ENCODE measurements at regions not wholly inside any gene's neighbourhood (a gene's known extent, or its start where the extent isn't known, plus 50 kb on each side); places are given as distances from the start of the nearest gene placed in this dataset.

DNA sequence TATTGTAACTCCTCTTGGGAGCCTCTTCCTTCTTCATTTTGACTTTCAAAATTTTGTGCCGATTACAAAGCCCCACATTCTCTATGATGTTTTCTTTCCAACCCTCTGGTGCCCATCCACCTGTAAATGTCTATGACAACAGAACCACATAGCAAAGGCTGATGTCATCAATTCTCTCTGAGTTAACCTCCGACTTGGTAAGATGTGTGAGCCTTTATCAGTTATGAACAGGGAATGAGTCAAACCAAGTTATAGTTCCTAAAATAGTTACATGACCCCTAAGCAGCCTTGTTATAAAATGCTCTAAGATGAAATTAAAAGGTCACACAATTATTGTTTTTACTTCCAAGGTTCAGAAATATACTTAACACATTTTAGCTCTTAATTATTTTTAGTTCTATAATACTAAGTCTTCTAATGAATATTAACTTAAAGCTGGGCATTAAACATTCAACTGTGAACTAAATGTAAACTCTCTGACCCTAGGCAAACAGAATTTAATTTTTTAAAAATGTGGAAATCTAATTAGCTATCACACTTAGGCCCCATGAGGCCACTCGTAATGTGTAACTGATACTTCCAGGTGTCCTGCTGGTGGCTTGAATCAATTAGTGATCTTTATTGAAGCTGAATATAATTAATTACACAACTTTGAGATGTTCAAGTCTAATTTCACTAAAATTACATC lies 102.3 kb upstream of the CYRIA start:
- no peak for TF ChIP-seq CTCF (IDR thresholded peaks at IDR 0.05 in 2 of 3, conservative IDR thresholded peaks at IDR 0.05 in 1 of 3; ENCODE audit: control insufficient read depth in 2 of 3, extremely low read depth in 1 of 3, insufficient read depth in 1 of 3, low read depth in 3 of 3, low read length in 3 of 3)
- TF ChIP-seq EP300 (IDR thresholded peaks at IDR 0.05; ENCODE audit: borderline replicate concordance in 1 of 2, control insufficient read depth in 1 of 2, low read depth in 2 of 2, low read length in 2 of 2): no peak
- TF ChIP-seq EZH2 (IDR thresholded peaks at IDR 0.05; ENCODE audit: borderline replicate concordance, control insufficient read depth, low read depth, low read length): no peak
- TF ChIP-seq E2F8 (IDR thresholded peaks at IDR 0.05; ENCODE audit: low read depth, partially characterized antibody): no peak
- TF ChIP-seq NKRF (conservative IDR thresholded peaks at IDR 0.05): no peak
- TF ChIP-seq POLR2AphosphoS5 (IDR thresholded peaks at IDR 0.05; ENCODE audit: low read length): no peak
- TF ChIP-seq BHLHE40 (IDR thresholded peaks at IDR 0.05; ENCODE audit: borderline replicate concordance in 1 of 2, low read depth in 2 of 2, low read length in 1 of 2): no peak
